Activated T-helper 1 cell treated with anti-CD3 and anti-CD28 coated beads, Interleukin-12 subunit alpha, Interleukin-12 subunit beta, Interleukin-2, Interleukin-4 antibody, amounts not matched to agents 30 ng/mL and 10 ng/mL and 1 ng/mL, durations not matched to agents 14 hours and 24 hours and 36 hours (primary cell): ENCODE measurements at regions not wholly inside any gene's neighbourhood (a gene's known extent, or its start where the extent isn't known, plus 50 kb on each side); places are given as distances from the start of the nearest gene placed in this dataset.

Source experiments
- DNase-seq: peaks from one replicate; pipeline ENCODE4 v3.0.0; 2021; ENCODE audit warnings: low spot score
- H3K27ac Mint-ChIP-seq: one replicate; pipeline ENCODE4 v1.8.0; 2021; ENCODE audit warnings: mild to moderate bottlenecking, mixed read lengths
- H3K27me3 Mint-ChIP-seq: one replicate; pipeline ENCODE4 v1.8.0; 2022; ENCODE audit warnings: mild to moderate bottlenecking, moderate library complexity, mixed read lengths; ENCODE audit not compliant: insufficient read depth
- H3K36me3 Mint-ChIP-seq: one replicate; pipeline ENCODE4 v1.8.0; 2021; ENCODE audit warnings: low read depth, mixed read lengths
- H3K4me1 Mint-ChIP-seq: one replicate; pipeline ENCODE4 v1.8.0; 2021; ENCODE audit warnings: low read depth, mixed read lengths
- H3K4me3 Mint-ChIP-seq: one replicate; pipeline ENCODE4 v1.8.0; 2021; ENCODE audit warnings: mild to moderate bottlenecking, moderate library complexity, mixed read lengths
- H3K9me3 Mint-ChIP-seq: one replicate; pipeline ENCODE4 v1.8.0; 2021; ENCODE audit warnings: mixed read lengths
- intact Hi-C: fragments of 100-400 bp; cut with micrococcal nuclease; formaldehyde crosslinking; loops from one replicate; pipeline ENCODE4 v1.15.1; 2024

- intact Hi-C loops = no loop called here
- H3K9me3 Mint-ChIP-seq = no peaks in the 10 kb centered on the region
- H3K36me3 Mint-ChIP-seq = no peaks in the 10 kb centered on the region
- H3K27me3 Mint-ChIP-seq = no peaks in the 10 kb centered on the region
- no peak overlapping the region for H3K27ac Mint-ChIP-seq
- DNase-seq = no peak
- H3K4me3 Mint-ChIP-seq = no peak overlapping the region
- no peaks in the 10 kb centered on the region for H3K4me1 Mint-ChIP-seq
Measured at GRCh38 chr6:92587525-92587924, 831.8 kb downstream of the EPHA7 start.

- intact Hi-C loops = no loop called here
- no peaks in the 10 kb centered on the region for H3K27me3 Mint-ChIP-seq
- no peaks in the 10 kb centered on the region for H3K36me3 Mint-ChIP-seq
- H3K4me3 Mint-ChIP-seq = no peak overlapping the region
- no peaks in the 10 kb centered on the region for H3K9me3 Mint-ChIP-seq
- H3K4me1 Mint-ChIP-seq = no peaks in the 10 kb centered on the region
- no peak overlapping the region for H3K27ac Mint-ChIP-seq
- DNase-seq = no peak
Measured at GRCh38 chr6:92586236-92586977, 833.0 kb downstream of the EPHA7 start.

DNA sequence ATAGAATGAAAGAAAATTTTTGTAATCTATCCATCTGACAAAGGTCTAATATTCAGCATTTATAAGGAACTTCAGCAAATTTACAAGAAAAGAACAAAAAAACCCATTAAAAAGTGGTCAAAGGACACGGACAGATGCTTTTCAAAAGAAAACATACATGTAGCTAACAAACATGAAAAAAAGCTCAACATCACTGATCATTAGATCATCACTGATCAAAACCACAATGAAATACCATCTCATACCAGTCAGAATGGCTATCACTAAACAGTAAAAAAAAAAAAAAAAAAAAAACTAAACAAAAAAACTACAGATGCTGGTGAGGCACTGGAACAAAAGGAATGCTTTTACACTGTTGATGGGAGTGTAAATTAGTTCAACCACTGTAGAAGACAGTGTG lies 837.1 kb downstream of the EPHA7 start:
- no peaks in the 10 kb centered on the region for H3K27me3 Mint-ChIP-seq
- no peaks in the 10 kb centered on the region for H3K36me3 Mint-ChIP-seq
- H3K4me3 Mint-ChIP-seq = no peak overlapping the region
- H3K9me3 Mint-ChIP-seq = peaks cover 10% of the 10 kb centered on the region
- no peak for DNase-seq
- H3K27ac Mint-ChIP-seq = no peak overlapping the region
- no peaks in the 10 kb centered on the region for H3K4me1 Mint-ChIP-seq
- intact Hi-C loops = no loop called here

DNA sequence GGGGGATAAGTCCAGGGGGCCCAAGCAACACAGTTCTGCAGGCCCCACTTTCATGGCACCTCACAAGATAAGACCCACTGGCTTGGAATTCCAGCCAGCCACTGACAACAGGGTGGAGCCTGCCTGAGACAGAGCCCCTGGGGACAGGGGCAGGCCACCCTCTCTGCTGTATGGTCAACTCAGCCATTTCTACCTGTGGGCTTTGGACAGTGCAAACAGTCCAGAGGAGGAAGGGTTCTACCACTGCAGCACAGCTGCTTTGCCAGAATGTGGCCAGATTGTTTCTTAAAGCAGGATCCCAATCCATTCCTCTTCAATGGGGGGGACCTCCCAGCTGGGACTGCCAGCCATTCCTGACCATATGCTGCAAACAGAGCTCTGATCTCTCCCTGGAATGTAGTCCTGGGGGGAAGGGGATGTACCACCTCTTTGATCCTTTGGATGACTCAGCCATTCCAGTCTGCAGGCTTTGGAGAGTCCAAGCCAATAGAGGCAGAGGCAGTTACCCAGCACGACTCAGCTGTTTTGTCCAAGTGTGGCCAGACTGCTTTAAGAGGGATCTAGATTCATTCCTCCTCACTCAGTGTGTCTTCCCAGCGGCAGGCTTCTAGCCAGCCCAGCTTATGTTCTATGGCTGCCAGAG lies 842.2 kb downstream of the EPHA7 start:
- H3K36me3 Mint-ChIP-seq = no peaks in the 10 kb centered on the region
- H3K4me1 Mint-ChIP-seq = no peaks in the 10 kb centered on the region
- intact Hi-C loops = no loop called here
- H3K4me3 Mint-ChIP-seq = no peak overlapping the region
- DNase-seq = no peak
- H3K27me3 Mint-ChIP-seq = no peaks in the 10 kb centered on the region
- peaks cover 10% of the 10 kb centered on the region for H3K9me3 Mint-ChIP-seq
- H3K27ac Mint-ChIP-seq = no peak overlapping the region

- Mint-ChIP-seq H3K27ac (no peak overlapping the region), H3K9me3 (peaks cover 1% of the 10 kb centered on the region), H3K36me3 (no peaks in the 10 kb centered on the region), H3K27me3 (no peaks in the 10 kb centered on the region), H3K4me1 (no peaks in the 10 kb centered on the region), H3K4me3 (no peak overlapping the region)
- intact Hi-C loops = no loop called here
- DNase-seq = no peak
Measured at GRCh38 chr6:92568541-92568940, 850.8 kb downstream of the EPHA7 start.

DNA sequence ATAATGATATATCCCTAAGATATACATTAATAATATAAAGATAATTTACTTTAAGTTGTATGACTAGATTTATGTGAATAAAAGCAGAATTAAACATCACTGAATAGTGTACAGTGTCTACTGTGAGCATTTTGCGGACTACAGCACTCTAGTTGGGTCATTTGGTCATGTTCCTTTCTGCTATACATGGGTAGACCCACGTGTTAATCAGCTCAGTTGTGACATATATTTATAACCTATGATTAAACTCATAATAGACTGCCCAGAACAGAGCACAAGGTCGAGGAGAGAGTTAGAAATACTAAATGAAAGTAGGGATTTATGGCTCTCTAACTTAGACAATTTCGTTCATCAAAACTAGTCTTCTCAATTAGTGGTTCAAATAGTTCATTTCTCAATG lies 852.7 kb downstream of the EPHA7 start:
- peaks cover 3% of the 10 kb centered on the region for H3K9me3 Mint-ChIP-seq
- no peak overlapping the region for H3K27ac Mint-ChIP-seq
- H3K4me1 Mint-ChIP-seq = no peaks in the 10 kb centered on the region
- no peaks in the 10 kb centered on the region for H3K27me3 Mint-ChIP-seq
- no peak overlapping the region for H3K4me3 Mint-ChIP-seq
- no peak for DNase-seq
- no peaks in the 10 kb centered on the region for H3K36me3 Mint-ChIP-seq
- intact Hi-C loops = no loop called here

- intact Hi-C loops = no loop called here
- H3K36me3 Mint-ChIP-seq = no peaks in the 10 kb centered on the region
- DNase-seq = no peak
- H3K4me1 Mint-ChIP-seq = no peaks in the 10 kb centered on the region
- no peaks in the 10 kb centered on the region for H3K27me3 Mint-ChIP-seq
- peaks cover 3% of the 10 kb centered on the region for H3K9me3 Mint-ChIP-seq
- H3K4me3 Mint-ChIP-seq = no peak overlapping the region
- no peak overlapping the region for H3K27ac Mint-ChIP-seq
Measured at GRCh38 chr6:92564376-92564775, 855.0 kb downstream of the EPHA7 start.

GRCh38 chr6:92559611-92560010 lies 859.7 kb downstream of the EPHA7 start:
- H3K9me3 Mint-ChIP-seq = peaks cover 3% of the 10 kb centered on the region
- H3K27ac Mint-ChIP-seq = no peak overlapping the region
- no peak overlapping the region for H3K4me3 Mint-ChIP-seq
- H3K27me3 Mint-ChIP-seq = no peaks in the 10 kb centered on the region
- H3K36me3 Mint-ChIP-seq = no peaks in the 10 kb centered on the region
- intact Hi-C loops = no loop called here
- DNase-seq = no peak
- H3K4me1 Mint-ChIP-seq = no peaks in the 10 kb centered on the region

GRCh38 chr6:92559003-92559402 lies 860.4 kb downstream of the EPHA7 start:
- no peak for DNase-seq
- no peak overlapping the region for H3K4me3 Mint-ChIP-seq
- H3K9me3 Mint-ChIP-seq = peaks cover 3% of the 10 kb centered on the region
- intact Hi-C loops = no loop called here
- no peaks in the 10 kb centered on the region for H3K4me1 Mint-ChIP-seq
- H3K27ac Mint-ChIP-seq = no peak overlapping the region
- no peaks in the 10 kb centered on the region for H3K27me3 Mint-ChIP-seq
- no peaks in the 10 kb centered on the region for H3K36me3 Mint-ChIP-seq

GRCh38 chr6:92550501-92550900 lies 868.9 kb downstream of the EPHA7 start:
- Mint-ChIP-seq H3K27me3 (no peaks in the 10 kb centered on the region), H3K4me3 (no peak overlapping the region), H3K36me3 (no peaks in the 10 kb centered on the region), H3K9me3 (no peaks in the 10 kb centered on the region), H3K4me1 (no peaks in the 10 kb centered on the region), H3K27ac (no peak overlapping the region)
- intact Hi-C loops = no loop called here
- DNase-seq = no peak

DNA sequence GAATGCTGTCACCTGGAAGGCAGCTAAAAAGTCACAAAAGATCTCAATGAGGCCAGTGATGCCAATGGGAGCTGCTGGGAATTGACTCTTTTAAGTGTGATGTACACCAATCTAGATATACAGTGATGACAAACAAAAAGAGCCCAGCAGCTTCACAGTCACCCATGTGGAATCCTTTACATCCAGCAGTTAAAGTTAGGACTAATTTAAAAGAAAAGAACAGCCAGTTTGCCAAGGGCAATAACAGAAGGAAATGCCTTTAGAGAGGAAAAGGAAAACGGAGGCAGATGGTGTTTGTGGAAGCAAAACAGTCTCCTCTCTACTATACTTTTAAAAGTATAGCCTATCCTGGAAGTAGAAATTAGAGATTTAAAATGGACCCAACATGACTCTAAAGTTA lies 873.5 kb downstream of the EPHA7 start:
- Mint-ChIP-seq H3K27ac (no peak overlapping the region), H3K36me3 (no peaks in the 10 kb centered on the region), H3K9me3 (no peaks in the 10 kb centered on the region), H3K4me1 (no peaks in the 10 kb centered on the region), H3K4me3 (no peak overlapping the region), H3K27me3 (no peaks in the 10 kb centered on the region)
- no peak for DNase-seq
- intact Hi-C loops = no loop called here

GRCh38 chr6:92541448-92542060 lies 877.8 kb downstream of the EPHA7 start:
- Mint-ChIP-seq H3K27me3 (no peaks in the 10 kb centered on the region), H3K4me3 (no peak overlapping the region), H3K4me1 (no peaks in the 10 kb centered on the region), H3K36me3 (no peaks in the 10 kb centered on the region), H3K9me3 (no peaks in the 10 kb centered on the region), H3K27ac (no peak overlapping the region)
- intact Hi-C loops = no loop called here
- no peak for DNase-seq

- intact Hi-C loops = no loop called here
- Mint-ChIP-seq H3K27me3 (no peaks in the 10 kb centered on the region), H3K9me3 (no peaks in the 10 kb centered on the region), H3K4me1 (no peaks in the 10 kb centered on the region), H3K36me3 (no peaks in the 10 kb centered on the region), H3K27ac (no peak overlapping the region), H3K4me3 (no peak overlapping the region)
- DNase-seq = no peak
Measured at GRCh38 chr6:92538926-92539325, 880.4 kb downstream of the EPHA7 start.
